ENCODE measurements at regions not wholly inside any gene's neighbourhood (a gene's known extent, or its start where the extent isn't known, plus 50 kb on each side); places are given as distances from the start of the nearest gene placed in this dataset.

DNA sequence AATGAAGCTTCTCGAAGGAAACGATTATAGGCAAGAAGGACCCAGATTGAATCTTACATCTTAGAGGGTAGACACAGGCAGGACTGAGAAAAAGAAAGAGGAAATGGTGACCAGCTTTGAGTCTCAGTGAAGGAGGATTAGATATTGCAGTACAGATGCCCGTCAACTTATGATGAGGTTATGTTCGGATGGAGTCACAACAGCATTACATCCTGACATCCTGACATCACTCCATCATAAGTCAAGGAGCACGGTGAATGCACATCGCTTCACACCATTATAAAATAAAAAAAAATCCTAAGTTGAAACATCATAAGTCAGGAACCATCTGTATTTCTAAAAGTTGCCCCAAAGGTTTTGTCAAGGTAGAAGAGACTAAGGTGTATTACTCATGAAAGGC is 312.3 kb upstream of the PLXNA2 start:
- TF ChIP-seq POLR2AphosphoS5 (IDR thresholded peaks at IDR 0.05; ENCODE audit: low read depth) (no peak), ETS1 (IDR thresholded peaks at IDR 0.05) (no peak), CREB1 (CRISPR knock-in tag; IDR thresholded peaks at IDR 0.05; ENCODE audit: low read depth) (no peak), NANOG (IDR thresholded peaks at IDR 0.05; ENCODE audit: borderline replicate concordance) (no peak), EZH2 (IDR thresholded peaks at IDR 0.05; ENCODE audit: low read depth, unreplicated experiment) (no peak)
- TF ChIP-seq, protein P1, sequence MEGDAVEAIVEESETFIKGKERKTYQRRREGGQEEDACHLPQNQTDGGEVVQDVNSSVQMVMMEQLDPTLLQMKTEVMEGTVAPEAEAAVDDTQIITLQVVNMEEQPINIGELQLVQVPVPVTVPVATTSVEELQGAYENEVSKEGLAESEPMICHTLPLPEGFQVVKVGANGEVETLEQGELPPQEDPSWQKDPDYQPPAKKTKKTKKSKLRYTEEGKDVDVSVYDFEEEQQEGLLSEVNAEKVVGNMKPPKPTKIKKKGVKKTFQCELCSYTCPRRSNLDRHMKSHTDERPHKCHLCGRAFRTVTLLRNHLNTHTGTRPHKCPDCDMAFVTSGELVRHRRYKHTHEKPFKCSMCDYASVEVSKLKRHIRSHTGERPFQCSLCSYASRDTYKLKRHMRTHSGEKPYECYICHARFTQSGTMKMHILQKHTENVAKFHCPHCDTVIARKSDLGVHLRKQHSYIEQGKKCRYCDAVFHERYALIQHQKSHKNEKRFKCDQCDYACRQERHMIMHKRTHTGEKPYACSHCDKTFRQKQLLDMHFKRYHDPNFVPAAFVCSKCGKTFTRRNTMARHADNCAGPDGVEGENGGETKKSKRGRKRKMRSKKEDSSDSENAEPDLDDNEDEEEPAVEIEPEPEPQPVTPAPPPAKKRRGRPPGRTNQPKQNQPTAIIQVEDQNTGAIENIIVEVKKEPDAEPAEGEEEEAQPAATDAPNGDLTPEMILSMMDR (conservative IDR thresholded peaks at IDR 0.05; ENCODE audit: low read depth in 2 of 2), result no peak

Measured in GM23338 (cell line).